WTC11 (cell line): ENCODE measurements at regions not wholly inside any gene's neighbourhood (a gene's known extent, or its start where the extent isn't known, plus 50 kb on each side); places are given as distances from the start of the nearest gene placed in this dataset.

ENCODE experiments used
- ATAC-seq: fragments of 200-7000 bp; cut with Tn5 transposase; 2 replicates; pipeline ENCODE4 v1.10.0; 2021; ENCODE audit warnings: mild to moderate bottlenecking, moderate library complexity
- CTCF ChIA-PET: fragments of 300-600 bp; sonication (Branson Sonifier 250); formaldehyde crosslinking; loops from one replicate; lab custom pipeline; 2021; ENCODE audit warnings: antibody characterized with exemption; lab: Charles Lee
- POLR2A ChIA-PET: fragments of 350-600 bp; sonication (Branson Sonifier 250); formaldehyde crosslinking; loops from one replicate; lab custom pipeline; 2021; ENCODE audit warnings: antibody characterized with exemption; lab: Charles Lee
- DNase-seq: peaks from one replicate; pipeline ENCODE4 v3.0.0; 2021; ENCODE audit warnings: low spot score
- H3K27ac Mint-ChIP-seq: 2 replicates; pipeline ENCODE4 v1.8.0; 2021; ENCODE audit warnings: mixed read lengths
- H3K27me3 Mint-ChIP-seq: 2 replicates; pipeline ENCODE4 v1.8.0; 2021; ENCODE audit warnings: low read depth, mild to moderate bottlenecking, moderate library complexity, mixed read lengths
- H3K36me3 Mint-ChIP-seq: 2 replicates; pipeline ENCODE4 v1.8.0; 2021; ENCODE audit warnings: mixed read lengths
- H3K4me1 Mint-ChIP-seq: 2 replicates; pipeline ENCODE4 v1.8.0; 2022; ENCODE audit warnings: mixed read lengths
- H3K4me3 Mint-ChIP-seq: 2 replicates; pipeline ENCODE4 v1.8.0; 2021; ENCODE audit warnings: mild to moderate bottlenecking, moderate library complexity, mixed read lengths
- H3K9me3 Mint-ChIP-seq: 2 replicates; pipeline ENCODE4 v1.8.0; 2021; ENCODE audit warnings: mixed read lengths
- CREM ChIP-seq: sonication (generic); formaldehyde crosslinking; IDR thresholded peaks from 2 replicates; pipeline ENCODE4 v1.8.1; 2022; ENCODE audit warnings: mild to moderate bottlenecking, missing genetic modification reagents, moderate library complexity
- EMX1 ChIP-seq: fragments of 250-450 bp; sonication (Bioruptor Pico); IDR thresholded peaks from 2 replicates; pipeline ENCODE4 v1.8.0; 2021; ENCODE audit warnings: mild to moderate bottlenecking
- ESRRA ChIP-seq: sonication (generic); formaldehyde crosslinking; IDR thresholded peaks from 2 replicates; pipeline ENCODE4 v1.8.1; 2022; ENCODE audit warnings: mild to moderate bottlenecking, missing genetic modification reagents, borderline replicate concordance
- GRHL2 ChIP-seq: fragments of 250-450 bp; sonication (Bioruptor Pico); IDR thresholded peaks from 2 replicates; pipeline ENCODE4 v1.8.0; 2022; ENCODE audit warnings: mild to moderate bottlenecking, moderate library complexity; ENCODE audit not compliant: insufficient replicate concordance, severe bottlenecking
- HMGA2 ChIP-seq: fragments of 250-450 bp; sonication (Bioruptor Pico); IDR thresholded peaks from 2 replicates; pipeline ENCODE4 v1.4.0; 2021; ENCODE audit warnings: mild to moderate bottlenecking, moderate library complexity
- KAT7 ChIP-seq: sonication (generic); formaldehyde crosslinking; IDR thresholded peaks from 2 replicates; pipeline ENCODE4 v1.8.1; 2023; ENCODE audit warnings: missing genetic modification reagents, mild to moderate bottlenecking, borderline replicate concordance
- MXD4 ChIP-seq: fragments of 250-450 bp; sonication (Bioruptor Pico); IDR thresholded peaks from 2 replicates; pipeline ENCODE4 v1.8.0; 2021; ENCODE audit warnings: mild to moderate bottlenecking, moderate library complexity, borderline replicate concordance
- NFE2L1 ChIP-seq: sonication (generic); formaldehyde crosslinking; IDR thresholded peaks from 2 replicates; pipeline ENCODE4 v1.8.1; 2023; ENCODE audit warnings: missing genetic modification reagents
- NFYB ChIP-seq: sonication (generic); formaldehyde crosslinking; conservative IDR thresholded peaks from 2 replicates; pipeline ENCODE4 v1.8.0; 2022; ENCODE audit warnings: low read depth, missing genetic modification reagents
- PRRX2 ChIP-seq: fragments of 250-450 bp; sonication (Bioruptor Pico); IDR thresholded peaks from 2 replicates; pipeline ENCODE4 v1.8.0; 2021; ENCODE audit warnings: mild to moderate bottlenecking
- SP1 ChIP-seq: sonication (generic); formaldehyde crosslinking; conservative IDR thresholded peaks from 2 replicates; pipeline ENCODE4 v1.8.1; 2022; ENCODE audit warnings: missing genetic modification reagents
- TP53 ChIP-seq: sonication (generic); formaldehyde crosslinking; IDR thresholded peaks from 2 replicates; pipeline ENCODE4 v1.8.1; 2023; ENCODE audit warnings: mild to moderate bottlenecking, missing genetic modification reagents
- ZNF138 ChIP-seq: sonication (generic); formaldehyde crosslinking; conservative IDR thresholded peaks from 2 replicates; pipeline ENCODE4 v1.8.1; 2022; ENCODE audit warnings: mild to moderate bottlenecking, moderate library complexity, missing genetic modification reagents
- ZNF232 ChIP-seq: sonication (generic); formaldehyde crosslinking; IDR thresholded peaks from 2 replicates; pipeline ENCODE4 v1.8.0; 2022; ENCODE audit warnings: mild to moderate bottlenecking, missing genetic modification reagents
- ZNF317 ChIP-seq: sonication (generic); formaldehyde crosslinking; IDR thresholded peaks from 2 replicates; pipeline ENCODE4 v1.8.1; 2023; ENCODE audit warnings: low read depth, mild to moderate bottlenecking, moderate library complexity, missing genetic modification reagents, borderline replicate concordance
- ZNF416 ChIP-seq: fragments of 250-450 bp; sonication (Bioruptor Pico); IDR thresholded peaks from 2 replicates; pipeline ENCODE4 v1.9.0; 2021; ENCODE audit warnings: mild to moderate bottlenecking, inconsistent platforms
- ZNF423 ChIP-seq: fragments of 250-450 bp; sonication (Bioruptor Pico); IDR thresholded peaks from 2 replicates; pipeline ENCODE4 v2.1.2; 2022; ENCODE audit warnings: mild to moderate bottlenecking, moderate library complexity
- TF ChIP-seq, protein P1 (sequence below): sonication (generic); formaldehyde crosslinking; IDR thresholded peaks from 2 replicates; pipeline ENCODE4 v1.8.1; 2023; ENCODE audit warnings: mild to moderate bottlenecking, missing genetic modification reagents, moderate library complexity
- TF ChIP-seq, protein P2 (sequence below): fragments of 250-450 bp; sonication (Bioruptor Pico); IDR thresholded peaks from 2 replicates; pipeline ENCODE4 v2.1.2; 2022; ENCODE audit warnings: mild to moderate bottlenecking, moderate library complexity
- TF ChIP-seq, protein P3 (sequence below): sonication (generic); formaldehyde crosslinking; IDR thresholded peaks from 2 replicates; pipeline ENCODE4 v1.8.0; 2022; ENCODE audit warnings: mild to moderate bottlenecking, missing genetic modification reagents
- TF ChIP-seq, protein P4 (sequence below): sonication (generic); formaldehyde crosslinking; IDR thresholded peaks from 2 replicates; pipeline ENCODE4 v1.8.1; 2023; ENCODE audit warnings: mild to moderate bottlenecking, missing genetic modification reagents, borderline replicate concordance
- TF ChIP-seq, protein P5 (sequence below): sonication (generic); formaldehyde crosslinking; conservative IDR thresholded peaks from 2 replicates; pipeline ENCODE4 v1.8.1; 2023; ENCODE audit warnings: mild to moderate bottlenecking, low read depth, missing genetic modification reagents, moderate library complexity
- TF ChIP-seq, protein P6 (sequence below): fragments of 250-450 bp; sonication (Bioruptor Pico); IDR thresholded peaks from 2 replicates; pipeline ENCODE4 v1.9.0; 2021; ENCODE audit warnings: mild to moderate bottlenecking
- TF ChIP-seq, protein P7 (sequence below): sonication (generic); formaldehyde crosslinking; conservative IDR thresholded peaks from 2 replicates; pipeline ENCODE4 v1.8.1; 2022; ENCODE audit warnings: mild to moderate bottlenecking, missing genetic modification reagents

DNA sequence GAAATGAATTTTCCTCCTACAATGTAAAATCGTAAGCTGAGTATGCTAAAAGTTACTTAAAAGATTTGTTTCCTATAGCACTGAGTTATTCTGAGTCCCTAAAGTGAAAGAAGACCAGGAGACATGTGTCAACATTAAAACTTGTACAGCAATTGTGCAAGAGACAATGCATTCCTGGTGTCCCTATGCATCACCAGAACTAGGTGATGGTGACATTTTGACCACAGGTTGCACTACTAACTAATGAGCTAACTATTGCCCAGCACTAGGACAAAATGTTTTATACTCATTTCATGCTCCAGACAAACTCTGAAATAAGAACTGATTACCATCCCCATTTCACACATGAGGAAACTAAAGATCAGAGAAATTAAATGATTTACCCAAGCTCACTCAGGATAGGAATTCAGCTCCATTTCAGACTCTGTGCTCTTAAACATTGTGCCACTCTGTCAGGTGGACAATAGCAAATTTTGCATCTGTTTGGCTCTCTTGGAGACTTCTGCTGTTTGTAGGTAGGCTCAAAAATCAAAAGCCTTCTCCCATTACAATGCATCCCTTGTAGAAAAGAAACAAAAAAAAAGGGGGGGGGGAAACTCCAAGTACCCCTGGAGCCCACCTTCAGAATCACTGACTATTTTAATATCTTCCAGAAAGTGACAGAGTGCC, 269.2 kb downstream of the ACTL7B start:
- ChIA-PET CTCF (no interaction called here), POLR2A (no interaction called here)
- Mint-ChIP-seq H3K9me3 (no peaks in the 10 kb centered on the region), H3K27me3 (no peaks in the 10 kb centered on the region; the same call in 1 of the 2 replicates), H3K27ac (no peak overlapping the region), H3K4me1 (peaks cover 17% of the 10 kb centered on the region), H3K36me3 (no peaks in the 10 kb centered on the region), H3K4me3 (no peak overlapping the region)
- ATAC-seq: no peak
- TF ChIP-seq HMGA2 (CRISPR knock-in tag): no peak
- TF ChIP-seq ZNF317 (CRISPR knock-in tag): no peak
- TF ChIP-seq ZNF416 (CRISPR knock-in tag): no peak
- TF ChIP-seq, protein P1, sequence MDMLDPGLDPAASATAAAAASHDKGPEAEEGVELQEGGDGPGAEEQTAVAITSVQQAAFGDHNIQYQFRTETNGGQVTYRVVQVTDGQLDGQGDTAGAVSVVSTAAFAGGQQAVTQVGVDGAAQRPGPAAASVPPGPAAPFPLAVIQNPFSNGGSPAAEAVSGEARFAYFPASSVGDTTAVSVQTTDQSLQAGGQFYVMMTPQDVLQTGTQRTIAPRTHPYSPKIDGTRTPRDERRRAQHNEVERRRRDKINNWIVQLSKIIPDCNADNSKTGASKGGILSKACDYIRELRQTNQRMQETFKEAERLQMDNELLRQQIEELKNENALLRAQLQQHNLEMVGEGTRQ (CRISPR knock-in tag): no peak
- TF ChIP-seq, protein P2, sequence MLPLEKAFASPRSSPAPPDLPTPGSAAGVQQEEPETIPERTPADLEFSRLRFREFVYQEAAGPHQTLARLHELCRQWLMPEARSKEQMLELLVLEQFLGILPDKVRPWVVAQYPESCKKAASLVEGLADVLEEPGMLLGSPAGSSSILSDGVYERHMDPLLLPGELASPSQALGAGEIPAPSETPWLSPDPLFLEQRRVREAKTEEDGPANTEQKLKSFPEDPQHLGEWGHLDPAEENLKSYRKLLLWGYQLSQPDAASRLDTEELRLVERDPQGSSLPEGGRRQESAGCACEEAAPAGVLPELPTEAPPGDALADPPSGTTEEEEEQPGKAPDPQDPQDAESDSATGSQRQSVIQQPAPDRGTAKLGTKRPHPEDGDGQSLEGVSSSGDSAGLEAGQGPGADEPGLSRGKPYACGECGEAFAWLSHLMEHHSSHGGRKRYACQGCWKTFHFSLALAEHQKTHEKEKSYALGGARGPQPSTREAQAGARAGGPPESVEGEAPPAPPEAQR: no peak
- TF ChIP-seq PRRX2: no peak
- TF ChIP-seq CREM (CRISPR knock-in tag): no peak
- TF ChIP-seq, protein P3, sequence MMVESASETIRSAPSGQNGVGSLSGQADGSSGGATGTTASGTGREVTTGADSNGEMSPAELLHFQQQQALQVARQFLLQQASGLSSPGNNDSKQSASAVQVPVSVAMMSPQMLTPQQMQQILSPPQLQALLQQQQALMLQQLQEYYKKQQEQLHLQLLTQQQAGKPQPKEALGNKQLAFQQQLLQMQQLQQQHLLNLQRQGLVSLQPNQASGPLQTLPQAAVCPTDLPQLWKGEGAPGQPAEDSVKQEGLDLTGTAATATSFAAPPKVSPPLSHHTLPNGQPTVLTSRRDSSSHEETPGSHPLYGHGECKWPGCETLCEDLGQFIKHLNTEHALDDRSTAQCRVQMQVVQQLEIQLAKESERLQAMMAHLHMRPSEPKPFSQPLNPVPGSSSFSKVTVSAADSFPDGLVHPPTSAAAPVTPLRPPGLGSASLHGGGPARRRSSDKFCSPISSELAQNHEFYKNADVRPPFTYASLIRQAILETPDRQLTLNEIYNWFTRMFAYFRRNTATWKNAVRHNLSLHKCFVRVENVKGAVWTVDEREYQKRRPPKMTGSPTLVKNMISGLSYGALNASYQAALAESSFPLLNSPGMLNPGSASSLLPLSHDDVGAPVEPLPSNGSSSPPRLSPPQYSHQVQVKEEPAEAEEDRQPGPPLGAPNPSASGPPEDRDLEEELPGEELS: no peak
- no peak for TF ChIP-seq ZNF138 (CRISPR knock-in tag)
- no peak for TF ChIP-seq KAT7 (CRISPR knock-in tag)
- no peak for TF ChIP-seq MXD4
- no peak for TF ChIP-seq TP53 (CRISPR knock-in tag)
- no peak for TF ChIP-seq ESRRA (CRISPR knock-in tag)
- no peak for TF ChIP-seq SP1 (CRISPR knock-in tag)
- no peak for TF ChIP-seq ZNF232
- no peak for TF ChIP-seq EMX1 (CRISPR knock-in tag)
- TF ChIP-seq, protein P4, sequence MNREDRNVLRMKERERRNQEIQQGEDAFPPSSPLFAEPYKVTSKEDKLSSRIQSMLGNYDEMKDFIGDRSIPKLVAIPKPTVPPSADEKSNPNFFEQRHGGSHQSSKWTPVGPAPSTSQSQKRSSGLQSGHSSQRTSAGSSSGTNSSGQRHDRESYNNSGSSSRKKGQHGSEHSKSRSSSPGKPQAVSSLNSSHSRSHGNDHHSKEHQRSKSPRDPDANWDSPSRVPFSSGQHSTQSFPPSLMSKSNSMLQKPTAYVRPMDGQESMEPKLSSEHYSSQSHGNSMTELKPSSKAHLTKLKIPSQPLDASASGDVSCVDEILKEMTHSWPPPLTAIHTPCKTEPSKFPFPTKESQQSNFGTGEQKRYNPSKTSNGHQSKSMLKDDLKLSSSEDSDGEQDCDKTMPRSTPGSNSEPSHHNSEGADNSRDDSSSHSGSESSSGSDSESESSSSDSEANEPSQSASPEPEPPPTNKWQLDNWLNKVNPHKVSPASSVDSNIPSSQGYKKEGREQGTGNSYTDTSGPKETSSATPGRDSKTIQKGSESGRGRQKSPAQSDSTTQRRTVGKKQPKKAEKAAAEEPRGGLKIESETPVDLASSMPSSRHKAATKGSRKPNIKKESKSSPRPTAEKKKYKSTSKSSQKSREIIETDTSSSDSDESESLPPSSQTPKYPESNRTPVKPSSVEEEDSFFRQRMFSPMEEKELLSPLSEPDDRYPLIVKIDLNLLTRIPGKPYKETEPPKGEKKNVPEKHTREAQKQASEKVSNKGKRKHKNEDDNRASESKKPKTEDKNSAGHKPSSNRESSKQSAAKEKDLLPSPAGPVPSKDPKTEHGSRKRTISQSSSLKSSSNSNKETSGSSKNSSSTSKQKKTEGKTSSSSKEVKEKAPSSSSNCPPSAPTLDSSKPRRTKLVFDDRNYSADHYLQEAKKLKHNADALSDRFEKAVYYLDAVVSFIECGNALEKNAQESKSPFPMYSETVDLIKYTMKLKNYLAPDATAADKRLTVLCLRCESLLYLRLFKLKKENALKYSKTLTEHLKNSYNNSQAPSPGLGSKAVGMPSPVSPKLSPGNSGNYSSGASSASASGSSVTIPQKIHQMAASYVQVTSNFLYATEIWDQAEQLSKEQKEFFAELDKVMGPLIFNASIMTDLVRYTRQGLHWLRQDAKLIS (CRISPR knock-in tag): no peak
- no peak for DNase-seq

DNA sequence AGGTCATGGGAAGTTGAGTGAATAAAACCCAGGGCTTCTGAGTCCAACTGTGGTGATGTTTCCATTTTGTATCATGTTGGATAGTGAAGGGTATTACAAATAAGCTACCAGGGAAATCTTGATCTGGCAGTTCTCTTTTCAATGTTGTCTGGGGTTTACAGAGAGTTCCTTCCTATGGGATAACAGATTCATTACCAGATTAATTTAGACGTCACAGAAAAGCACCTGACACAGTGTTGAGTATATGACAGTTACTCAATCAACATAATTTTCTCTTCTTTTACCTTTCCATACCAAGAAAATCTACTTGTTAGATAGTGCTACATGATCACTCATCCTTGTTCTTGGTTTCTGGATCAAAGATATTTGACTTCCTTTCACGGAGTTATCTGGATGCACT, 270.9 kb downstream of the ACTL7B start:
- Mint-ChIP-seq H3K27me3 (no peaks in the 10 kb centered on the region; the same call in 1 of the 2 replicates), H3K4me3 (no peak overlapping the region), H3K4me1 (peaks cover 17% of the 10 kb centered on the region), H3K9me3 (no peaks in the 10 kb centered on the region), H3K27ac (no peak overlapping the region), H3K36me3 (no peaks in the 10 kb centered on the region)
- POLR2A ChIA-PET: no interaction called here
- ATAC-seq (no peak), DNase-seq (no peak)
- CTCF ChIA-PET: no interaction called here
- TF ChIP-seq CREM (CRISPR knock-in tag) (no peak), ZNF138 (CRISPR knock-in tag) (no peak), ZNF423 (no peak), NFE2L1 (no peak), NFYB (CRISPR knock-in tag) (no peak), GRHL2 (CRISPR knock-in tag) (no peak)
- TF ChIP-seq, protein P5, sequence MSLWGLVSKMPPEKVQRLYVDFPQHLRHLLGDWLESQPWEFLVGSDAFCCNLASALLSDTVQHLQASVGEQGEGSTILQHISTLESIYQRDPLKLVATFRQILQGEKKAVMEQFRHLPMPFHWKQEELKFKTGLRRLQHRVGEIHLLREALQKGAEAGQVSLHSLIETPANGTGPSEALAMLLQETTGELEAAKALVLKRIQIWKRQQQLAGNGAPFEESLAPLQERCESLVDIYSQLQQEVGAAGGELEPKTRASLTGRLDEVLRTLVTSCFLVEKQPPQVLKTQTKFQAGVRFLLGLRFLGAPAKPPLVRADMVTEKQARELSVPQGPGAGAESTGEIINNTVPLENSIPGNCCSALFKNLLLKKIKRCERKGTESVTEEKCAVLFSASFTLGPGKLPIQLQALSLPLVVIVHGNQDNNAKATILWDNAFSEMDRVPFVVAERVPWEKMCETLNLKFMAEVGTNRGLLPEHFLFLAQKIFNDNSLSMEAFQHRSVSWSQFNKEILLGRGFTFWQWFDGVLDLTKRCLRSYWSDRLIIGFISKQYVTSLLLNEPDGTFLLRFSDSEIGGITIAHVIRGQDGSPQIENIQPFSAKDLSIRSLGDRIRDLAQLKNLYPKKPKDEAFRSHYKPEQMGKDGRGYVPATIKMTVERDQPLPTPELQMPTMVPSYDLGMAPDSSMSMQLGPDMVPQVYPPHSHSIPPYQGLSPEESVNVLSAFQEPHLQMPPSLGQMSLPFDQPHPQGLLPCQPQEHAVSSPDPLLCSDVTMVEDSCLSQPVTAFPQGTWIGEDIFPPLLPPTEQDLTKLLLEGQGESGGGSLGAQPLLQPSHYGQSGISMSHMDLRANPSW (CRISPR knock-in tag): no peak
- TF ChIP-seq, protein P6, sequence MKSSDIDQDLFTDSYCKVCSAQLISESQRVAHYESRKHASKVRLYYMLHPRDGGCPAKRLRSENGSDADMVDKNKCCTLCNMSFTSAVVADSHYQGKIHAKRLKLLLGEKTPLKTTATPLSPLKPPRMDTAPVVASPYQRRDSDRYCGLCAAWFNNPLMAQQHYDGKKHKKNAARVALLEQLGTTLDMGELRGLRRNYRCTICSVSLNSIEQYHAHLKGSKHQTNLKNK: no peak
- TF ChIP-seq, protein P7, sequence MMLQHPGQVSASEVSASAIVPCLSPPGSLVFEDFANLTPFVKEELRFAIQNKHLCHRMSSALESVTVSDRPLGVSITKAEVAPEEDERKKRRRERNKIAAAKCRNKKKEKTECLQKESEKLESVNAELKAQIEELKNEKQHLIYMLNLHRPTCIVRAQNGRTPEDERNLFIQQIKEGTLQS (CRISPR knock-in tag): no peak
